NB4 (cell line): ENCODE measurements at regions not wholly inside any gene's neighbourhood (a gene's known extent, or its start where the extent isn't known, plus 50 kb on each side); places are given as distances from the start of the nearest gene placed in this dataset.

Experiments used
- DNase-seq: peaks from one replicate; pipeline ENCODE4 v3.0.0; 2010; ENCODE audit warnings: low read depth
- H3K4me3 ChIP-seq: one replicate; pipeline ENCODE4 v1.5.1; 2011; ENCODE audit warnings: mild to moderate bottlenecking, low read depth, low read length, moderate library complexity
- MYC ChIP-seq: IDR thresholded peaks from 2 replicates; pipeline ENCODE4 v1.6.1; 2011; ENCODE audit warnings: low read depth, low read length
- POLR2A ChIP-seq: IDR thresholded peaks from 2 replicates; pipeline ENCODE4 v1.6.1; 2011; ENCODE audit warnings: mild to moderate bottlenecking; ENCODE audit not compliant: insufficient read length; ENCODE audit errors: extremely low read depth
- TF ChIP-seq, protein P1 (sequence below): IDR thresholded peaks from one replicate; pipeline ENCODE4 v1.5.1; 2012; ENCODE audit warnings: low read depth, low read length
- TF ChIP-seq, protein P2 (sequence below): IDR thresholded peaks from 2 replicates; pipeline ENCODE4 v1.6.1; 2011; ENCODE audit warnings: low read depth, low read length

GRCh38 chr9:119588874-119589744 is 219.9 kb upstream of the BRINP1 start:
- H3K4me3 ChIP-seq: no peak overlapping the region
- no peak for DNase-seq
- TF ChIP-seq, protein P1, sequence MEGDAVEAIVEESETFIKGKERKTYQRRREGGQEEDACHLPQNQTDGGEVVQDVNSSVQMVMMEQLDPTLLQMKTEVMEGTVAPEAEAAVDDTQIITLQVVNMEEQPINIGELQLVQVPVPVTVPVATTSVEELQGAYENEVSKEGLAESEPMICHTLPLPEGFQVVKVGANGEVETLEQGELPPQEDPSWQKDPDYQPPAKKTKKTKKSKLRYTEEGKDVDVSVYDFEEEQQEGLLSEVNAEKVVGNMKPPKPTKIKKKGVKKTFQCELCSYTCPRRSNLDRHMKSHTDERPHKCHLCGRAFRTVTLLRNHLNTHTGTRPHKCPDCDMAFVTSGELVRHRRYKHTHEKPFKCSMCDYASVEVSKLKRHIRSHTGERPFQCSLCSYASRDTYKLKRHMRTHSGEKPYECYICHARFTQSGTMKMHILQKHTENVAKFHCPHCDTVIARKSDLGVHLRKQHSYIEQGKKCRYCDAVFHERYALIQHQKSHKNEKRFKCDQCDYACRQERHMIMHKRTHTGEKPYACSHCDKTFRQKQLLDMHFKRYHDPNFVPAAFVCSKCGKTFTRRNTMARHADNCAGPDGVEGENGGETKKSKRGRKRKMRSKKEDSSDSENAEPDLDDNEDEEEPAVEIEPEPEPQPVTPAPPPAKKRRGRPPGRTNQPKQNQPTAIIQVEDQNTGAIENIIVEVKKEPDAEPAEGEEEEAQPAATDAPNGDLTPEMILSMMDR: no peak
- TF ChIP-seq, protein P2, sequence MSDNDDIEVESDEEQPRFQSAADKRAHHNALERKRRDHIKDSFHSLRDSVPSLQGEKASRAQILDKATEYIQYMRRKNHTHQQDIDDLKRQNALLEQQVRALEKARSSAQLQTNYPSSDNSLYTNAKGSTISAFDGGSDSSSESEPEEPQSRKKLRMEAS: no peak
- no peak for TF ChIP-seq MYC
- TF ChIP-seq POLR2A: no peak

GRCh38 chr9:119577881-119578280 is 208.6 kb upstream of the BRINP1 start:
- DNase-seq: no peak

GRCh38 chr9:119559986-119560385 is 190.8 kb upstream of the BRINP1 start:
- no peak for DNase-seq
- H3K4me3 ChIP-seq: no peak overlapping the region
- TF ChIP-seq, protein P1: no peak
- TF ChIP-seq POLR2A (no peak), MYC (no peak)
- TF ChIP-seq, protein P2: no peak

More at GRCh38 chr9:119577881-119578280, 208.6 kb upstream of the BRINP1 start:
- H3K4me3 ChIP-seq: no peak overlapping the region
- TF ChIP-seq, protein P1: no peak
- TF ChIP-seq MYC (no peak), POLR2A (no peak)
- TF ChIP-seq, protein P2: no peak

DNA sequence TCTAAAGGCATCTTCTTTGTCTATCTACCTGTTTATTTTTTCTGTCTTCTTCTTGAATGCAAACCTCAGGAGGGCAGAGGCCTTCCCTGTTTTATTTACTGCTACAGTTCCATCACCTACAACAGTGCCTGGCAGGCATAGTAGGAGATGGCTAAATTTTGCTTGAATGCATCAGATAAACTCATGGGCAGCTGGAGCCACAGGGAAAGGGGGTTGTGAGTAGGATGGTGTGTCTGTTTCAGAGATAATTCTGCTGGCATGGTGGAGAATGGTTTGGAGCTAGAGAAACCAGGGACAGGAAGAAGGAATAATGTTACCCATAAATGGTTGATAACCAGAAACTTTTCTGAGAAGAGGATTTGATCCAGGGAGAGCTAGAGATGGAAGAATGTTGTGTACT is 189.8 kb upstream of the BRINP1 start:
- DNase-seq: no peak
- TF ChIP-seq POLR2A (no peak), MYC (no peak)
- TF ChIP-seq, protein P1: no peak
- TF ChIP-seq, protein P2: no peak
- H3K4me3 ChIP-seq: no peak overlapping the region

- DNase-seq: peak; percentile 58
- TF ChIP-seq, protein P2: no peak
- TF ChIP-seq MYC (no peak), POLR2A (no peak)
- TF ChIP-seq, protein P1: peak; percentile 87
- H3K4me3 ChIP-seq: no peak overlapping the region
These were observed 187.1 kb upstream of the BRINP1 start for GRCh38 chr9:119556129-119556875.
